ENCODE measurements at regions not wholly inside any gene's neighbourhood (a gene's known extent, or its start where the extent isn't known, plus 50 kb on each side); places are given as distances from the start of the nearest gene placed in this dataset.
A peak's percentile ranks its signal among the peaks of the same experiment; 100 is the strongest.
"Not testable (repeated sequence)": the region's sequence is repeated elsewhere in the genome, so short reads cannot be mapped to it uniquely, and the experiment has no call there.

DNA sequence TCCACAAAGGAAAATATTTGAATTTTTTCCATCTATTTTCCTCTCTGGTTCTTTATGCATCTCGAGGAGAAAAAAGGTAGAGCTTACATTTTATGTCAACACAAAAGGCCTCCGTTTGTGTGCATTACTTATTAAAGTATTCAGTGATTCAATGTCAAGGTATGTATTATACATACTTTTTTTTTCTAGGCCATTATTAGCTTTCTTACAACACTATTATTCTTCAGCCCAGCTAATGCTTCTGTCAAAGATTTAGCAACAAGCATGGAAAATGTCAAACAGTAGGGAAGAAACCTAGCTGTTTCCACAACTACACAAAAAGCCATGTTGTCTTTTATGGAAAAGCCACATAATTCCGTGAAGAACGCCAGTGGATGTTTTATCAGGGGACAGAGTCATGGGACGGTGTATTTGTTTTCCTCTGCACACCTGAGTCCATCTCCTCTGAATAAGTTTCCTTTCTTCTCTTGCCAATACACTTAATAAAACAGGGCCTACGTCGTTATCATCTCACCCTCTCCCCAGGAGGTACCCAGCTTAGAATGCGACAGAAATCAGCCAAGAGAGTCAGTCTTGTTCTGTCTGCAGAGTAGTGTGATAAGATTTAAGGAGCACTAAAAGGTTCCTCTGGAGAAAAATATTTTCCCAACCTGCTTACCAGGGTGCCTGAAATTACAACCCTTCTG lies 209.7 kb upstream of the AUTS2 start:
- DNase-seq = peak; percentile 15

GRCh38 chr7:69389216-69389615 lies 209.1 kb upstream of the AUTS2 start:
- DNase-seq = no peak

DNA sequence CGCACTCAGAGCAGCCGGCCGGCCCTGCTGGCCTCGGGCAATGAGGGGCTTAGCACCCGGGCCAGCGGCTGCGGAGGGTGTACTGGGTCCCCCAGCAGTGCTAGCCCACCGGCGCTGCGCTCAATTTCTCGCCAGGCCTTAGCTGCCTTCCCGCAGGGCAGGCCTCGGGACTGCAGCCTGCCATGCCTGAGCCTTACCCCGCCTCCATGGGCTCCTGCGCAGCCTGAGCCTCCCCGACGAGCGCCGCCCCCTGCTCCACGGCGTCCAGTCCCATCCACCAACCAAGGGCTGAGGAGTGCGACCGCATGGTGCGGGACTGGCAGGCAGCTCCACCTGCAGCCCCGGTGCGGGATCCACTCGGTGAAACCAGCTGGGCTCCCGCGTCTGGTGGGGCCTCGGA lies 204.4 kb upstream of the AUTS2 start:
- DNase-seq = not testable (repeated sequence)

- DNase-seq = no peak
These were observed 203.1 kb upstream of the AUTS2 start for GRCh38 chr7:69395061-69395714.

GRCh38 chr7:69398986-69399385 lies 199.3 kb upstream of the AUTS2 start:
- no peak for DNase-seq

DNA sequence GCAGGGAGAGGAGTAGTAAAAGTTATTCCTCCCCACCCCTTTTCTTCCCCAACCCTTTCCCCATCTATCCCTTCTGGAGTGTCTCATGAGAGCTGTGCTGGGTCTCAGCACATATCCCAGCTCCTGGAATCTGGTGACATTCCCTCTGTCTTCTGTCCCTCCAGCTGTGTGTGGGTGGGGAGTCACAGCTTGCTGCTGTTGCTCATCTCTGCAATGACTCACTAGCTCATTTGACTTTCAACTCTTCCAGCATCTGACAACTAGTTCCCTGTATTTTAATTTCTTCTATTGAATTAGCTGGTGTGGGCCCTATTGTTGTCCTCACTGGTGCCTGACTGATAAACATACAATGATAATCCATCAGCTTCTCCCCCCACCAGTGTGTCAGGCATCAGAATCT lies 198.9 kb upstream of the AUTS2 start:
- peak; percentile 41 for DNase-seq

GRCh38 chr7:69402696-69403095 lies 195.6 kb upstream of the AUTS2 start:
- DNase-seq = no peak

GRCh38 chr7:69403169-69403568 lies 195.1 kb upstream of the AUTS2 start:
- peak; percentile 12 for DNase-seq

DNA sequence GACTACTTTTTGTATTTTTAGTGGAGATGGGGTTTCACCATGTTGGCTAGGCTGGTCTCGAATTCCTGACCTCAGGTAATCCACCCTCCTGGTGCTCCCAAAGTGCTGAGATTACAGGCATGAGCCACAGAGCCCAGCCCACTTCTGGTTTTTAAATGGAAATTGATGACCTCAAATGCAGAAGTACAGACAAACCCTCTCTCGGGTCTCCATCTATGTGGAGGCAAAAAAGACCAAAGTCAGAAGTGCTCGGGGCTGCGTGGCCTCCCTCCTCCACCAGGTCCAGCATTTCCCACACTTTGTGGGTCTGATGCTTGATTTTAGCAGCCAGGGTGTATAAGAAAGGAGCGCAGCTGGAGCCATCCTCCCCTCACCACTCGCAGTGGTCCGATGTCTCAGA lies 187.3 kb upstream of the AUTS2 start:
- no peak for DNase-seq

GRCh38 chr7:69411466-69411865 lies 186.8 kb upstream of the AUTS2 start:
- DNase-seq = no peak

GRCh38 chr7:69412331-69413146 lies 185.7 kb upstream of the AUTS2 start:
- DNase-seq = no peak

DNA sequence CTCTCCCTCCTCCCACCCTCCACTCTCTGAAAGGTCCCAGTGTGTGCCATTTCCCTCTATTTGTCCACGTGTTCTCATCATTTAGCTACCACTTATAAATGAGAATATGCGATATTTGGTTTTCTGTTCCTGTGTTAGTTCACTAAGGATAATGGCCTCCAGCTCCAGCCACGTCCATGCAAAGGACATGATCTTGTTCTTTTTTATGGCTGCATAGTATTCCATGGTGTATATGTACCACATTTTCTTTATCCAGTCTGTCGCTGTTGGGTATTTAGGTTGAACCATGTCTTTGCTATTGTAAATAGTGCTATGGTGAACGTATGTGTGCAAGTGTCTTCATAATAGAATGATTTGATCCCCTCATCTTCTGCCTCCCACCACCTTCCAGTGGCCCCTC lies 183.7 kb upstream of the AUTS2 start:
- no peak for DNase-seq

GRCh38 chr7:69418869-69419670 lies 179.2 kb upstream of the AUTS2 start:
- no peak for DNase-seq

- DNase-seq = no peak
These were observed 178.3 kb upstream of the AUTS2 start for GRCh38 chr7:69419934-69420333.

DNA sequence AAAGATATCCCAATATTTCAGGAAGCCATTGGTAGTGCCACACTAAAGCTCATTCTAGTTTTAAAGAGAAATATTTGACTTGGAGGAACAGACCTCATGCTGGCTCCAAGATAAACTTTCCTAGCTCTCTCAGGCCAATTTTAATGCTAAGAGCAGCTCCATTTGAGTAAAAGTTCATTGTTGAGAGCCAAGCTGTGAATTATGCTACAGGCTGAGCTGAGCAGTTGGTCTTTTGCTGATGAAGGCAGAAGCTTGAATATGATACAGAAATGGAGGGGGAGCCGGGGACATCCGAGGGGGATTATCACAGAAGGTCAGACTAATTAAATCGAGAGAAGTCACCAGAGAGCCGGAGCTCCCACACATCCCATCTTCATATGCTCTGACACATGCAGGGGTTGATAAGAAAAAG lies 175.7 kb upstream of the AUTS2 start:
- DNase-seq = no peak

DNA sequence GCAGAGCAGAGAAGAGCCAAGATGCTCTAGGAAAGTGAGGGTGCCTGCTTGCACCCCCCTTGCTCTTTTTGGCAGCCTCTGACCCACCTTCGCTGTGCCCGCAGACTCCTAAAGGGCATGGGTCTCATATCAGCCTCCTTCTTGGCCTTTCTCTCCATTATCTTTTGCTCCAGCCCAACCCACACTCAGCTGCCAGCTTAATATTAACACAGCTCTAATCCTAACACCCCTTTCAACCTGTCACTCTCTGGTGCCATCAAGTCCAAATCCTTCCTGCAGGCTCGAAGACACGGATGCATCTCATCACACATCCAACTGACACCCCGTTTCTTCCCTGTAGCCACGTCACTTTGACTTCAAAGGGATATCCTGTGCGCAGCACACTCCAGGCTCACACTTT lies 171.6 kb upstream of the AUTS2 start:
- no peak for DNase-seq

DNA sequence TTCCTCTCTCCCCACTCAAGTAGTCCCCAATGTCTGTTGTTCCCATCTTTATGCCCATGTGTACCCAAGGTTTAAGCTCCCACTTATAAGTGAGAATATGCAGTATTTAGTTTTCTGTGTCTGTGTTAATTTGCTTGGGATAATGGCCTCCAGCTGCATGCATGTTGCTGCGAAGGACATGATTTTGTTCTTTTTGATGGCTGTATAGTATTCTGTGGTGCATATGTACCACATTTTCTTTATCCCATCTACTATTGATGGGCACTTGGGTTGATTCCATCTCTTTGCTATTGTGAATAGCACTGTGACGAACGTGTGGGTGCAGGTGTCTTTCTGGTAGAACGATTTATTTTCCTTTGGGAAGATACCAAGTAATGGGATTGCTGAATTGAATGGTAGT lies 170.2 kb upstream of the AUTS2 start:
- DNase-seq = no peak

- DNase-seq = no peak
These were observed 168.3 kb upstream of the AUTS2 start for GRCh38 chr7:69429911-69430383.

DNA sequence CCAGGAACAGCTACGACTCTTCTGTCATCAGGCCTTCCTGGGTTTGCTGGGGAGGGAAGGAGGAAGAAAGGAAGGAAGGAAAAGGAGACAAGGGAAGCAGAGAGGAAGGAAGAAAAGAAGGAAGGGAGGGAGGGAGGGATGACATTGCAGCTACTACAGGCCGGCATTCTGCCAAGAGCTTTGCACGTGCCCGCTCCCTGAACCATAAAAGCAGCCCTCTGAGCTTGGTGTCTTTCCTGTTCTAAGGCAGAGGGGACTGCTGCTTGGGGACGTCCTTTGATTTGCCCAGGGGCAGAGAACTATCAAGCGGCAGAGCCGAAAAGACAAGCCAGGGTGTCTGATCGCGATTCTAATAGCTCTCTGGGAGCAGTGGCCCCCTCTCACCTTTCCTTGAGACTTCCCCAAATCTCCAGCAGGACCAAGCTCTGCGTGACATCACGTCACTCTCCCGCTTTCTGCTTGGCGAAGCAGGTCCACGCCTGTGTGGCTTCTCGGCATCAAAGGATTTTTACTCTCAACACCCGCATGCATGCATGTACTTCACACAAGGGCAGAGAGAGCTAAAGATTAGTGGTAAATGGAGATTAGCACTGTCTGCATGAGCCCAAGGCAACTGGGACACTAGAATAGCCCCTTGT lies 167.8 kb upstream of the AUTS2 start:
- DNase-seq = no peak

- DNase-seq = no peak
These were observed 166.6 kb upstream of the AUTS2 start for GRCh38 chr7:69431626-69432025.

DNA sequence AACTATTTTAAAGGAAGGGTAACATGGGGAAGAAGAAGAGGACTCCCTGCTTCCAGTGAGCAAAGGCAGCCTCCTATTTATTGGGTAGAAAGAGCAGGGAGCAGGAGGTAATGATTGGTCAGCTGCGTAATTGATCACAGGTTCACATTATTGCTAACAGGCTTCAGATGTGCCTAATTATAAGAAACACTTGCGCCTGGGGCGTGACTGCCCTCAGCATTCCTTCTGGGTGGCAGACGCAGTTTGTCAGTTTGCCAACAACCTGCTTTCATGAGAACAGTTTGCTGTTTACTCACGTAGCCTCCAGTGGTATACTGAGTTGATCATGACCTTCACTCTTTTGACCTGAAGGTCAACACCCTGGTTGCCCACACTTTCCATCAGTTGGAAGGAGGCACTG lies 166.0 kb upstream of the AUTS2 start:
- DNase-seq = not testable (repeated sequence)

GRCh38 chr7:69433081-69433480 lies 165.2 kb upstream of the AUTS2 start:
- no peak for DNase-seq

Measured in NCI-H146 (cell line).